A549 (cell line): ENCODE measurements at regions not wholly inside any gene's neighbourhood (a gene's known extent, or its start where the extent isn't known, plus 50 kb on each side); places are given as distances from the start of the nearest gene placed in this dataset.

ENCODE experiments used
- ATAC-seq, 2 experiments: fragments of 200-7000 bp in 1 of 2; fragments of >200 bp in 1 of 2; cut with Nextera tagmentation in 1 of 2; cut with Tn5 transposase in 1 of 2; 3 replicates each; pipeline versions ENCODE4 v1.8.0 to v1.9.1; 2018 to 2020; ENCODE audit warnings: mild to moderate bottlenecking in 1 of 2, moderate library complexity in 1 of 2
- CTCF ChIA-PET: fragments of 300-600 bp; sonication (Branson Sonifier 250); formaldehyde crosslinking; extraction: SDS; loops from one replicate; lab custom pipeline; 2021; ENCODE audit warnings: antibody characterized with exemption, inconsistent platforms; lab: Yijun Ruan, JAX
- POLR2A ChIA-PET: fragments of 350-600 bp; formaldehyde crosslinking; extraction: SDS; loops from one replicate; lab custom pipeline; 2021; ENCODE audit warnings: antibody characterized with exemption, inconsistent platforms; lab: Yijun Ruan, JAX
- DNase-seq, 2 experiments: peaks; one replicate each; pipeline versions ENCODE4 v3.0.0 to v3.0.0-alpha.2; 2011 to 2016; ENCODE audit warnings: low read depth in 1 of 2, low spot score in 1 of 2
- FAIRE-seq: peaks from 2 replicates; lab custom pipeline; 2011; peaks lifted over from hg19 to GRCh38; lab: Jason Lieb, UNC
- H3K27ac ChIP-seq, 2 experiments: fragments of >200 bp; sonication (Bioruptor Twin); formaldehyde crosslinking; 3 replicates each; pipeline ENCODE4 v1.5.1; 2016 to 2017
- H3K4me1 ChIP-seq: fragments of >200 bp; sonication (Bioruptor Twin); formaldehyde crosslinking; 3 replicates; pipeline ENCODE4 v1.6.1; 2016
- H3K4me2 ChIP-seq: fragments of >200 bp; sonication (Bioruptor Twin); formaldehyde crosslinking; 3 replicates; pipeline ENCODE4 v1.6.1; 2016
- H3K4me3 ChIP-seq: fragments of >200 bp; sonication (Bioruptor Twin); formaldehyde crosslinking; 3 replicates; pipeline ENCODE4 v1.5.1; 2016
- H3K9me3 ChIP-seq: fragments of >200 bp; sonication (Bioruptor Twin); formaldehyde crosslinking; 3 replicates; pipeline ENCODE4 v1.6.1; 2016
- BCL3 ChIP-seq: fragments of >200 bp; sonication (Bioruptor Twin); formaldehyde crosslinking; IDR thresholded peaks from 3 replicates; pipeline ENCODE4 v1.6.1; 2016
- CBX2 ChIP-seq: fragments of 200-600 bp; sonication (generic); IDR thresholded peaks from 2 replicates; pipeline ENCODE4 v1.6.1; 2016; ENCODE audit warnings: low read depth, mild to moderate bottlenecking, borderline replicate concordance
- CEBPB ChIP-seq, 2 experiments: fragments of >200 bp in 1 of 2; sonication (Bioruptor Twin) in 1 of 2; formaldehyde crosslinking in 1 of 2; IDR thresholded peaks; 2 replicates each; pipeline ENCODE4 v1.6.1; 2012 to 2016
- CHD4 ChIP-seq: fragments of 200-600 bp; sonication (generic); IDR thresholded peaks from 2 replicates; pipeline ENCODE4 v1.6.1; 2016; ENCODE audit warnings: antibody characterized with exemption, mild to moderate bottlenecking, borderline replicate concordance
- EHMT2 ChIP-seq: fragments of 200-600 bp; sonication (generic); IDR thresholded peaks from 2 replicates; pipeline ENCODE4 v1.6.1; 2016; ENCODE audit warnings: antibody characterized with exemption, low read depth, mild to moderate bottlenecking, moderate library complexity
- ELK1 ChIP-seq: fragments of 150-350 bp; IDR thresholded peaks from 2 replicates; pipeline ENCODE4 v1.6.1; 2014; ENCODE audit warnings: low read depth, mild to moderate bottlenecking, low read length
- EP300 ChIP-seq, 2 experiments: fragments of >200 bp; sonication (Bioruptor Twin); formaldehyde crosslinking; IDR thresholded peaks; 2 replicates in 1 of 2; 3 replicates in 1 of 2; pipeline ENCODE4 v1.6.1; 2016 to 2017
- FOSL2 ChIP-seq, 2 experiments: fragments of 450-650 bp in 1 of 2; fragments of >200 bp in 1 of 2; sonication (Bioruptor Twin) in 1 of 2; formaldehyde crosslinking; IDR thresholded peaks; 2 replicates each; pipeline versions ENCODE4 v1.5.0 to v1.6.1; 2016 to 2020; ENCODE audit warnings: mild to moderate bottlenecking in 1 of 2, moderate library complexity in 1 of 2
- FOXS1 ChIP-seq: fragments of 250-450 bp; sonication (Bioruptor Pico); IDR thresholded peaks from 2 replicates; pipeline ENCODE4 v1.5.0; 2020; ENCODE audit warnings: mild to moderate bottlenecking, moderate library complexity
- HEYL ChIP-seq: fragments of 250-450 bp; sonication (Bioruptor Pico); IDR thresholded peaks from 2 replicates; pipeline ENCODE4 v1.8.0; 2021; ENCODE audit warnings: mild to moderate bottlenecking, moderate library complexity
- KDM5A ChIP-seq: fragments of 200-600 bp; sonication (generic); IDR thresholded peaks from 2 replicates; pipeline ENCODE4 v1.6.1; 2016; ENCODE audit warnings: antibody characterized with exemption, mild to moderate bottlenecking
- MAFK ChIP-seq: fragments of 450-650 bp; IDR thresholded peaks from 2 replicates; pipeline ENCODE4 v1.6.1; 2014; ENCODE audit not compliant: partially characterized antibody
- POLR2A ChIP-seq: IDR thresholded peaks from 2 replicates; pipeline ENCODE4 v1.6.1; 2012; ENCODE audit warnings: mild to moderate bottlenecking, low read length
- POLR2AphosphoS2 ChIP-seq: conservative IDR thresholded peaks from 2 replicates; pipeline ENCODE4 v1.6.1; 2012; ENCODE audit warnings: low read length, improper control_type of control experiment, inconsistent platforms
- ZFP36 ChIP-seq: fragments of 450-650 bp; IDR thresholded peaks from 2 replicates; pipeline ENCODE4 v1.6.1; 2014; ENCODE audit warnings: borderline replicate concordance; ENCODE audit not compliant: partially characterized antibody
- ZSCAN20 ChIP-seq: fragments of 250-450 bp; sonication (Bioruptor Pico); IDR thresholded peaks from 2 replicates; pipeline ENCODE4 v1.8.0; 2022; ENCODE audit warnings: mild to moderate bottlenecking, moderate library complexity
- WGBS: methylation state at CpG from one replicate; pipeline ENCODE4 v1.1.6; 2017; ENCODE audit errors: missing lambda C conversion rate; 5-methylcytosine and 5-hydroxymethylcytosine counted together
- TF ChIP-seq, protein P1 (sequence below): IDR thresholded peaks from 2 replicates; pipeline ENCODE4 v1.6.1; 2012
- TF ChIP-seq, protein P2 (sequence below): fragments of 250-450 bp; sonication (Bioruptor Pico); IDR thresholded peaks from 2 replicates; pipeline ENCODE4 v1.5.0; 2021; ENCODE audit warnings: mild to moderate bottlenecking, moderate library complexity, borderline replicate concordance
- TF ChIP-seq, protein P3 (sequence below): IDR thresholded peaks from 2 replicates; pipeline ENCODE4 v1.6.1; 2012
- TF ChIP-seq, protein P4 (sequence below): fragments of 450-650 bp; IDR thresholded peaks from 2 replicates; pipeline ENCODE4 v1.6.1; 2014; ENCODE audit warnings: antibody characterized with exemption

- ChIA-PET POLR2A (no interaction called here), CTCF (interaction anchor here (1.3 to 1.6 kb wide), 2 partner anchors 162 to 593 kb away, joined by 3 read pairs; no protein-coding TSS in a partner anchor)
- ATAC-seq, result no peak
- TF ChIP-seq POLR2A (no peak), FOSL2 (IDR thresholded peaks at IDR 0.05) (no peak), FOSL2 (CRISPR knock-in tag; IDR thresholded peaks at IDR 0.05) (no peak), CEBPB (IDR thresholded peaks at IDR 0.05) (no peak), EHMT2 (no peak), BCL3 (no peak)
- H3K4me3 ChIP-seq, result no peak overlapping the region
- no peak overlapping the region for H3K27ac ChIP-seq
- FAIRE-seq, result no peak
- no peak for DNase-seq
- H3K9me3 ChIP-seq, result no peaks in the 10 kb centered on the region
- H3K4me2 ChIP-seq, result no peak overlapping the region
- peaks cover 13% of the 10 kb centered on the region for H3K4me1 ChIP-seq
These were observed 438.2 kb downstream of the ARHGEF28 start for GRCh38 chr5:74064225-74064624.

DNA sequence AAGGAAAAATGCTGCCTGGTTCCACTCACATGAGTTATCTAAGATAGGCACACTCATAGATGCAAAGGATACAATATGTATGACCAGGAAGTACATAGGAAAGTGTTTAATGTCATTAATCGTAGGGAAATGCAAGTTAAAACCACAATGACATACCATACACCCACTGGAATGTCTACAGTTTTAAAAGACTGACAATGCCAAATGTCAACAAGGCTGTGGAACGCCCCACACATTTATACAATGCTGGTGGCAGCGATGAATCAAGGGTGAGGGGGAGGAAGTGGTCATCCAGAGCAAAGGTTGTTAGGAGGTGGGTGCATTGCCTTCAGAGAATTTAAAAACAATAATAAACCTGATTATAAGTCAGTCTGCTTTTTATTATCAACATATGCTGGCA lies 437.8 kb downstream of the ARHGEF28 start:
- ChIA-PET POLR2A (no interaction called here), CTCF (no interaction called here)
- FAIRE-seq, result no peak
- TF ChIP-seq ZSCAN20 (no peak), ZFP36 (no peak), ELK1 (no peak), FOSL2 (IDR thresholded peaks at IDR 0.05) (no peak), FOSL2 (CRISPR knock-in tag; IDR thresholded peaks at IDR 0.05) (no peak), HEYL (CRISPR knock-in tag) (no peak), KDM5A (no peak), CBX2 (no peak), POLR2A (no peak), POLR2AphosphoS2 (no peak), MAFK (no peak), FOXS1 (CRISPR knock-in tag) (no peak)
- TF ChIP-seq, protein P1, sequence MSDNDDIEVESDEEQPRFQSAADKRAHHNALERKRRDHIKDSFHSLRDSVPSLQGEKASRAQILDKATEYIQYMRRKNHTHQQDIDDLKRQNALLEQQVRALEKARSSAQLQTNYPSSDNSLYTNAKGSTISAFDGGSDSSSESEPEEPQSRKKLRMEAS, result no peak
- TF ChIP-seq, protein P2, sequence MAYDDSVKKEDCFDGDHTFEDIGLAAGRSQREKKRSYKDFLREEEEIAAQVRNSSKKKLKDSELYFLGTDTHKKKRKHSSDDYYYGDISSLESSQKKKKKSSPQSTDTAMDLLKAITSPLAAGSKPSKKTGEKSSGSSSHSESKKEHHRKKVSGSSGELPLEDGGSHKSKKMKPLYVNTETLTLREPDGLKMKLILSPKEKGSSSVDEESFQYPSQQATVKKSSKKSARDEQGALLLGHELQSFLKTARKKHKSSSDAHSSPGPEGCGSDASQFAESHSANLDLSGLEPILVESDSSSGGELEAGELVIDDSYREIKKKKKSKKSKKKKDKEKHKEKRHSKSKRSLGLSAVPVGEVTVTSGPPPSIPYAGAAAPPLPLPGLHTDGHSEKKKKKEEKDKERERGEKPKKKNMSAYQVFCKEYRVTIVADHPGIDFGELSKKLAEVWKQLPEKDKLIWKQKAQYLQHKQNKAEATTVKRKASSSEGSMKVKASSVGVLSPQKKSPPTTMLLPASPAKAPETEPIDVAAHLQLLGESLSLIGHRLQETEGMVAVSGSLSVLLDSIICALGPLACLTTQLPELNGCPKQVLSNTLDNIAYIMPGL (CRISPR knock-in tag), result no peak
- TF ChIP-seq, protein P3, sequence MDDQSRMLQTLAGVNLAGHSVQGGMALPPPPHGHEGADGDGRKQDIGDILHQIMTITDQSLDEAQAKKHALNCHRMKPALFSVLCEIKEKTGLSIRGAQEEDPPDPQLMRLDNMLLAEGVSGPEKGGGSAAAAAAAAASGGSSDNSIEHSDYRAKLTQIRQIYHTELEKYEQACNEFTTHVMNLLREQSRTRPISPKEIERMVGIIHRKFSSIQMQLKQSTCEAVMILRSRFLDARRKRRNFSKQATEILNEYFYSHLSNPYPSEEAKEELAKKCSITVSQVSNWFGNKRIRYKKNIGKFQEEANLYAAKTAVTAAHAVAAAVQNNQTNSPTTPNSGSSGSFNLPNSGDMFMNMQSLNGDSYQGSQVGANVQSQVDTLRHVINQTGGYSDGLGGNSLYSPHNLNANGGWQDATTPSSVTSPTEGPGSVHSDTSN, result no peak
- TF ChIP-seq, protein P4, sequence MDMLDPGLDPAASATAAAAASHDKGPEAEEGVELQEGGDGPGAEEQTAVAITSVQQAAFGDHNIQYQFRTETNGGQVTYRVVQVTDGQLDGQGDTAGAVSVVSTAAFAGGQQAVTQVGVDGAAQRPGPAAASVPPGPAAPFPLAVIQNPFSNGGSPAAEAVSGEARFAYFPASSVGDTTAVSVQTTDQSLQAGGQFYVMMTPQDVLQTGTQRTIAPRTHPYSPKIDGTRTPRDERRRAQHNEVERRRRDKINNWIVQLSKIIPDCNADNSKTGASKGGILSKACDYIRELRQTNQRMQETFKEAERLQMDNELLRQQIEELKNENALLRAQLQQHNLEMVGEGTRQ, result no peak
- ATAC-seq, result no peak
- Histone ChIP-seq H3K27ac (no peak overlapping the region), H3K4me3 (no peak overlapping the region), H3K9me3 (no peaks in the 10 kb centered on the region), H3K4me2 (no peak overlapping the region), H3K4me1 (peaks cover 13% of the 10 kb centered on the region)
- peak in 1 of 2 experiments; percentile 4 for DNase-seq
- 36% methylated on average over 3 of the region's 3 CpGs for WGBS

- DNase-seq, result no peak
- no peak for TF ChIP-seq CHD4
- no peak for TF ChIP-seq EP300 (IDR thresholded peaks at IDR 0.05)
- Histone ChIP-seq H3K4me1 (peaks cover 13% of the 10 kb centered on the region), H3K9me3 (no peaks in the 10 kb centered on the region), H3K4me2 (no peak overlapping the region), H3K4me3 (no peak overlapping the region), H3K27ac (no peak overlapping the region)
- ATAC-seq, result no peak
- FAIRE-seq, result no peak
- POLR2A ChIA-PET, result no interaction called here
- WGBS, result 89% methylated on average over 4 of the region's 4 CpGs
- CTCF ChIA-PET, result no interaction called here
These were observed 437.4 kb downstream of the ARHGEF28 start for GRCh38 chr5:74063346-74063745.
